AML-193 (cell line): ENCODE measurements at regions not wholly inside any gene's neighbourhood (a gene's known extent, or its start where the extent isn't known, plus 50 kb on each side); places are given as distances from the start of the nearest gene placed in this dataset.

ENCODE experiments used
- DNase-seq, 2 experiments: peaks; one replicate each; lab custom pipeline; 2025; lab: John Stamatoyannopoulos, UW

DNA sequence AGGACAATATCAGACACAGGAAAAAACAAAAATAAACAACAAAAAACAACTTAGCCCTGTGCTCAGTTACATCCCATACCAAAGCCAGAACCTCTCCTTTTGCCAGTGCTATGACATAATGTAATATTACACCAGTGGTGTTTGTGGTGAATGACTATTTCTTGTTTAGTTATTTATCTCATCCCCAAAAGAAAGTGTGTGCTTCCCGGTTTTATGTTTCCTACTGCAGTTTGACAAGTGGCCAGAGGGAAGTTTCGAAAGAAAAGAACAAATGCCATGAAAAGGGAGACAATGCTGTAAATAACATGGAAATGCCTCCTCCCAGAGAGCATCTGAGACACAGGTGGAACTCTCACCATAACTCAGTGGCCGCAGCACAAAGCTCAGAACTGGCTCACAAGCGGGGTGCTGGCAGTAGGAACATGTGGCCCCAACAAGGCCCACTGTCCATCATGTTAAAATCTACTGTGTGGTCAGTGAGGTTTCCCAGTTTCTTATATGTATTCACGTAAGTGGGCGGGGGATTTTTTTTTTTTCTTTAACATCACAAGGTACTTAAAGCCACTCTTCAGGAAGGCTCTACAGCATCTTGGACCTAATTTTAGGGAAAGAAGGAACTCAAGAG is 158.2 kb downstream of the BARHL2 start:
- no peak for DNase-seq

DNA sequence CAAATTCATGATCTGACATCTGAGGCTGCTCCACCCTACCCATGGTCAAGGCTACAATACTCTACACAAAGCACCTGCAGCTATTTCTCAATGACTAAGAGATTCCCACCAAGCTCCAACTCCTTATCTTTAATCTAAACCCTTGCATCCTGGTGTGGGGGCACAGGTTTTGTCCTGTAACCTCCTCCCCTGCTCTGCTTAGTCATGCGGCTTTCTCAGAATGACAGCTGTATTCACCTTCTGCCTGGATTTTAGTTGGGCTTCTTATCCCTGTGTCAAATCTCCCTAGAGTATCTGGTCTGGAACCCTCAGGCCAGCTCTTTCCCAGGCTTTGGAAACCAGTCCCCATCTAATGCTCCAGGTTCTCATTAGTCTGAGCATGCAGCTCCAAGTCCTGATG is 159.0 kb downstream of the BARHL2 start:
- no peak for DNase-seq

DNA sequence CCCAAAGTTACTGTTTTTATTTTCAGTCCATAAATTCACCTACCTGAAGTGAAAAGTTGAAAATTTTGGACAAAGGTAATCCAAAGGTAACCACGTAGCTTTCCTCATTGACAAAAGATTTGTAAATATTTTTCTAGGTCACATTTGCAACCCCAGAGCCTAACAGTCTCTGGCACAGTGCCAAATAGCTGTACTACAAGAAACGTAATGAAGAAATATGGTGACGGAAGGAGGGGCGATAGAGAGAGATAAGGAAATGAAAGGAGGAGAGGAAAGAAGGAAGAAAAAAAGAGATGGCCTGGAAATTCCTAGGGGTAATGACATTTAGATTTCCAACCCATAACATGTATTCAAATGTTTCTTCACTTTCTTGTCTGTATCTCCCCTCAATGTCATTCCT is 159.4 kb downstream of the BARHL2 start:
- DNase-seq: no peak

DNA sequence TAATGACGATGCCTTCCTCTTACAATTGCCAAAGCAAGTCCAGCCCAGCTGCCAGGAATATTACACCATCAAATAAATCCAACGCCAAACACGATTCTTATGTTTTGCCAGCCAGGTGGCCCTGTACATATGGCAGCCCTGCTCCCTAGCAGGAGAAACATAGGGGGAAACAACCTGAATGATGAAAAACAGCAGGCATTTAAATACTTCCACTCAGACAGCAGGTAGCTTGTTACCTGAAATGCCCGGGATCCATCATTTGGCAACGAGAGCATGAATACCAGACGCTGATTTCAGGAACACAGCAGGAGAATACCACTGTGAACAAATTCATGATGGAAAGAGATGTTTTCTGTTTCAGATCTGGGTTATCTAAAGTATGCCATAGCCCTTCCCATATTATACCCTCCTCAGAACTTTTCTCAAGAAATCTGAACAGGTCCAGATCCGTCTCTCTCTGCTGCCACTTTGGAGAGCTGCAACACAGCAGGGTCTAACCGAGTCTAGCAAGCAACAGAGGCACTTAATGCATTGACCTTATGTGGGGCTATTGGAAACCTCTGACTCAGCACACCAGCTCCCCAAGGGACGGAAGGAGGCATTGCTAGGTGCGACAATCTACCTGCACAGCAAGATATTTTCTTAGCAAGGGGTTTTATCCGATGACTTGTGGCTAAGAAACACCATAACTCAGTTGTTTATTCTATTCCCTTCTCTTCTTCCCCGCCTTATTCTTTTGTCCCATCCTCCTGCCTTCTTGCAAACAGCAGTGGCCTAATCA is 166.3 kb downstream of the BARHL2 start:
- no peak for DNase-seq

DNA sequence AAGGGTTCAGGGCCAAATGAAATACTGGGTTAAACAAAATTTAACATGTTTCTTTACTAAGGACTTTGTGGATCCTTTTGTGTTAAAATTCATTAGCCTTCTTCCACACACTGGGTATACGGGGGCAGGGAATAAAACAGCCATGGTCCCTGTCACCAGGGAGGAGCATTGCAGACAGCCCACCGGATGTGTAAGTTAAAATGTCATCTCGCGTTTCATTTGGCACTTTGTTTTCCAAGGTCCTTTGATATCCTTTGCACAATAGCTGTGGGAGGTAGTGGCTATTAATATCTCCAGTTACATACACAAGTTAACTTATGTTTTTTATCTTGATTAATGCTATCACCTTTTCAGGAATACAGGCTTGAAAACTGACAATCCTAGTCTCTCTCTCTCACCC is 172.7 kb downstream of the BARHL2 start:
- no peak for DNase-seq

DNA sequence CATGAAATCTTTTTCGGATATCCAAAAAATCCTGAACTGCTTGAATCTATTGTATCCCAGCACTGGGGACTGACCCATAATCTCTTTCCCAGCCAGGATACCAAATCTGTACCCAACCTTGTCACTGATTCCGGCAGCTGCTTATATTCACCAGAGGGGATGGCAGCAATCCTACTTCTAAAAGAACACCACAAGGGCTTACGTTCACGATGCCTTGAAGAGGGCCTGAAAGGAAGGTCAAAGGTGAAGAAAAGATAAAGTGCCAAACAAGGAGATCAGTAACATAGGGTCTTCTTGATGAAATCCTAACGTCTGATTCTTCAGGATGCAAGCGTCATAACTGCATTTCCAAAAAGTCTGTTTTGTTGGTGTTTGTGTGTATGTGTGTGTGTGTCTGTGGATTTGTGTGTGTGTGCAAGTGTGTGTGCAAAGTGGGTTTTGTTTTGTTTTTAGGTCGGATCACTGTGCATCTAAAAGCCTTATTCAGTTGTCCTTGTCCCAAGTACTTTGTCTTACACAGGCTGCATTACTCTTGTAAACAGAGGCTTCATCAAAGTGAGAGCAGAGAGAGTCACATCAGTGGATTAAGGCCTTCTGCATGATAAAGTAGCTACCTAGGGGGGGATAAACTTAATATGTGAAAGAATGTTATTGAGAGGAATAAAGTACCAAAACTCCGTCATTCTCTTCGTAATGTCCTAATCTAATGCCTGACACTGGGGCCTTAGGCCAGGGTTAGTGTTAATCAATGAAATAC is 179.3 kb downstream of the BARHL2 start:
- DNase-seq: no peak

DNA sequence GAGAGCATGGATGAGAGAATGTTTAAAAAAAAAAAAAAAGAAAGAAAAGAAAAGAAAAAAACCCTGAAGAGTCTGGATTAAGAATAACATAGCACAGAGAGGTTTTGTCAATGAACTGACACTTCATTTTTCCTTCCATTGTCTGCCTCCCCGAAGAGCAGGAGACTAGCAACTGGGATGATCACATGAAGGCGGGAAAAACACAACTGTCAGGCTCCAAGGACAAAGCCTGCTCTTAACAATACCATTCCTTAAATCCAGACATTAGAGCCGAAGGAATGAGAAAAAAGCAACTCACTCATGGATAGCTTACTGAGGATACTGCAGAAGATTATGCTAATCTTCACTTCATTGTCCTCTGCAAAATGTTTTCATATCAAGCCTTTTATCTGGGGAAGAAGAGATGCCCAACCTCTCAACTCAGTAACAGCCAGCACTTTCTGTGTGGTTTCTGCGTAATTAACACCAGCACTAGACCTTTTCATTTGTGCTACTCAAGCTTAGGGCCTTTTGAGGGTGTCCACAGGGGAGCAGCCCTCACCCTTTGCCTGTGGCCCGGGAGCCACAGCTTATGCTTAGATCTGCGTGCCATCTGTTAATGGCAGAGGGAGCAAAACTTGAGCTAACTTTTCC is 182.3 kb downstream of the BARHL2 start:
- DNase-seq: no peak

DNA sequence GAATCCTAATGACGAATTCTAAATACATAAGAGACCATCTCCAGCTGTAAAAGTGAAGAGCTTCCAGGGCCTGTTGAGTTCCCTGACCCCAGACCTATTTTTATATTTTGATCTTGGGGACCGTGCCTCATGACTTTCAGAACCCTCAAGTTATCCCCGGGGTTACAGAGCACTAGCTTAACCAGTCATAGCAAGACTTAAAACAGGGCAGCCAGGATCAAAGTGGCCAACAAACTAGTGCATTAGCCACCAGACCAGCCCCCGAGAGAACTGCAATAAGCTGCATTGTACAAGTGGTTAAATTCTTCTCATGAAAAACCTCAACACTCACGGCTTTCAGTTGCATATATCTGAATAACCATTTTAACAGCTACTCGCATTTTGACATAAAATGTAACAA is 183.0 kb downstream of the BARHL2 start:
- DNase-seq: no peak

DNA sequence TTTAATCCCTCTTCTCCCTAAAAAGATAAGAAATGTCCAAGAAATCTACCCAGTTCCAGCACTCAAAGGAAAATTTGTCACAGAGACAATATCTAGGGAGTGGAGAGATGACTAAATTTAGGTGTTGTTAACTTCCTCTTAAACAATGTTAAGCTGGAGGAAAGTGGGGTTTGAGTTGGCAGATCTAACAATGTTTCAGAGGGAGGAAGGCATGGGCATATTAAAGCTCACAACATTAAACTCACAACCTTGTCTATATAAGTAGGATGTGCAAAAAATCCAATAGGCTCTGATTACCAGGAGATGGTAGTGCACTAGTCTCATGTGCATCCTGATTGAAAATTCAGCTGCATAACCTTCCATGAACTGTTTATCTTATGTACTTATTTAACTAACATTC is 190.1 kb downstream of the BARHL2 start:
- no peak for DNase-seq

DNA sequence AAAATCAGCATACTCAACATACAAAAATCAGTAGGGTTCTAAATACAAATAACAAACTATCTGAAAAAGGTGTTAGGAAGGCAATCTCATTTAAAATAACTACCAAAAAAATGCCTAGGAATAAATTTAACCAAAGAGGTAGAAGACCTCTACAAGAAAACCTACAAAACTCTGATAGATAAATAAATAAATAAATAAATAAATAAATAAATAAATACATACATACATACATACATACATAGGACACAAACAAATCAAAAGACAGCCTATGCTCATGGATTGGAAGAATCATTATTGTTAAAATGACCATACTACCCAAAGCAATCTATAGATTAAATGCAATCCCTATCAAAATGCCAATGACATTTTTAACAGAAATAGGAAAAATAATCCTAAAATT is 194.7 kb downstream of the BARHL2 start:
- DNase-seq: no peak

DNA sequence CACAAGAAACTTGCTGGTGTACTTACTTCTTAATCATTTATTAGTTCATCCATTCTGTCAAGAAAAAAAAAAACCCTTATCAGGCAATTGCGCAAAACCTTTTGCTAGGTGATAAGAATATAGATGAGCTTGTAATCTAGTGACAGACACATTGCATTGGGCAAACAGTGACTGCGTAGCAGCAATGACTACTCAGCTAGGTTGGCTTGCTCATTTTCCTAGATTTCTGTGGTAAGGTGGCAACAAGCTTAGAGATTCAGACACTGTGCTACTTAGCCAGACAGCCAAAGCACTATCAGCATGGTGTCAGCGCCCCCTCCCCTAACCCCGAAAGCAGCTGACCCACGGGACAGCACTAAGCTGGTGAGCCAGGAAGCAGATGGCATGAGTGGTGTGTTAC is 203.1 kb downstream of the BARHL2 start:
- no peak for DNase-seq

DNA sequence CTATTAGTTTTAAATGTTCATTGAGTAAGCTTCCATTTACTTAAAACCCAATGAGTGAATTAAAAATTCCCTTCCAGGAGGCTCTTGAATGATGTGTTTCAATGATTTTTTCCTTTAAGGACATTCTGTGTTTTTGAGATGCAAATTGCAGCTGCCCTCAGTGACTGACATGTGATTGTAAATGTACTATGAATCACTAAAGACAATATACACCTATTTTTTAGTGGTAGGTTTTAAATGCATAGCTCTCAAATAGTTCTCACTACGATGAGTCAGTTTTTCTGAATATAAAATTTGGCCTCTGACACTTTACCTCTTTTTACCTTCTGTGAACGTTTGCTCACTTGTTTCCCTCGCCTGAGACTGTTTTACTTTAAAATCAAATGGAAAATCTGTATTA is 204.7 kb downstream of the BARHL2 start:
- no peak for DNase-seq

DNA sequence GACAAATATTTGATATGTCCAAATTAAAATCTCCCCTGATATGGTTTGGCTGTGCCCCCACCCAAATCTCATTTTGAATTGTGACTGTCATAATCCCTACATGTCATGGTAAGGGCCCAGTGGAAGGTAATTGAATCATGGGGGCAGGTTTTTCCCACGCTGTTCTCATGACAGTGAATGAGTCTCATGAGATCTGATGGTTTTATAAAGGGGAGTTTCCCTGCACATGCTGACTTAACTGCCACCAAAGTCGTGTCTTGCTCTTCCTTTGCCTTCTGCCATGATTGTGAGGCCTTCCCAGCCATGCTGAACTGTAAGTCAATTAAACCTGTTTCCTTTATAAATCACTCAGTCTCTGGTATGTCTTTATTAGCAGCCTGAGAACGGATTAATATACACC is 207.0 kb downstream of the BARHL2 start:
- DNase-seq: no peak

DNA sequence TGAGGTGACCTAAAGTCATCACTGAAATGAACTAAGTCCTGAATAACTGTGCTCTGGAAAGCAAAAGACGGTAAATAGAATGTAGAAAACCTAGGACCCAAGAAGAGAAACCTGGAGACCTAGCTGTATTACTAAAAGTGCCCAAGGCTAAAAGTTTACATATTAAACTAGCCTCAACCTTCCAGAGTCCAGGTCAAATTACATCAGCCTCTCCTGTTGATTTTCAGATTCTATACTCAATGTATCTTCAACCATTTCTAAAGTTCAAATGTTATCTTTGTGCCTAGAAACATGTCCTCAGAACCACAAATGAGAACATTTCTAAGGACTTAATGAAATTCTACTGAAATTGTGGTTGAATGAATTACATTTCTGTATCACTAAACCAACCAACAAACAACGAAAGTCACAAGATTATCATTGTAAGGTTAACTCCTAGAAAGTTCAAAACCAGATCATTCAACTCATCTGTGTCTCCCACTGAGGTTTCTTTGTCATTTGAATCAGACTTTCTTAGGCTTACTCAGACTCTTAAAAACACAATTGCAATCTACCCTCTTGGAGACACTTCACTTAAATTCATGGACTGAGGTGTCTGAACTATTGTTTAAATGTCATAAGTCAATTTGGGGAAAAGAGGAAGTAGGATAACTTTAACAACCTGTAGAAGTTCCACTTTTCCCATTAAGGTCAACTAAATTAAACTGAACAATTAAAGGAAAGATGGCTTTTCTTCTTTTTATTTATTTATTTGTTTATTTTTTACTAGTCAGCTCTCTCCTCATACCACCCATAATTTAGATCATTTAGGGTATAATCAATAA is 207.7 kb downstream of the BARHL2 start:
- DNase-seq: no peak

DNA sequence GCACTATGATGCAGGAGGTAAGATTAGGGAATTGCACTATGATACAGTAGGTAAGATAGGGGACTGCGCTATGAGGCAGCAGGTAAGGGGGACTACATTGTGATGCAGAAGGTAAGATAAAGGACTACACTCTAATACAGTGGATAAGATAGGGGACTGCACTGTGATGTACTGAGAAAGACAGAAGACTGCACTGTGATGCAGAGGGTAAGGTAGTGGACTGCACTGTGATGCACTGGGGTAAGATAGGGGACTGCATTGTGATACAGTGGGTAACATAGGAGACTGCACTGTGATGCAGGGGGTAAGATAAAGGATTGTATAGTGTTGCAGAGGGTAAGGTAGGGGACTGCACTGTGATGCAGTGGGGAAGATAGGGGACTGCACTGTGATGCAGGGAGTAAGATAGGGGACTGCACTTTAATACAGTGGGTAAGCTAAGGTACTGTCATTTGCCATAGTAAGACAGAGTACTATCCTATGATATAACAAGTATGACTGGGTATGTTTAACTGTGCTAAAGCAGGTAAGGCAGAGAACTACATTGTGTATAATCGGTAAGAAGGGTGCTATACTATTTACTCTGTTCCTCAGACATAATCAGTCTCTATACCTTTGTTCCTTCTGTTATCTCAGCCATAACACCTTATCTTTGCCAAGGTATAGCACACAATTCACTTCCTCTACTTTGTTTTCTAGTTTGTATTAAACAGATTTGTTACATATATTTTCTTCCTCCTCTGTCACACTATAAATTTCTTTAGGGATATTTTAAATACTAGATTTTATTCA is 208.5 kb downstream of the BARHL2 start:
- no peak for DNase-seq

DNA sequence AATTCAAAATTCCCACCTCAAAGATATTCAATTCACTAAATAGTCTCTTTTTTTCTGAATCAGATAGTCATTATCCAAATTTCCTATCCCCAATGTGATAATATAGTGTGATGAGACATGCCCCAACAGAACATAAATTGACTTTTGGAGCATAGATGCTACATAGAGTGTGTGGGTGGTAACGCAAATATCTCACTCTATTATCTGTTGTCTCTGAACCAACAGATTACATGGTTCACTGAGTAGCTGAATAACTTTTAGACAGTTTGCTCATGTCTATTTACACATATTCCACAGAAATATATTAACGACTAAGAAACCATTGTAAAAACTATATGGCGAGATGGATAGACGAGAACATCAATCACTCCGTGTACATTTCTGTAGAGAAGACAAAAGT is 209.9 kb downstream of the BARHL2 start:
- no peak for DNase-seq

DNA sequence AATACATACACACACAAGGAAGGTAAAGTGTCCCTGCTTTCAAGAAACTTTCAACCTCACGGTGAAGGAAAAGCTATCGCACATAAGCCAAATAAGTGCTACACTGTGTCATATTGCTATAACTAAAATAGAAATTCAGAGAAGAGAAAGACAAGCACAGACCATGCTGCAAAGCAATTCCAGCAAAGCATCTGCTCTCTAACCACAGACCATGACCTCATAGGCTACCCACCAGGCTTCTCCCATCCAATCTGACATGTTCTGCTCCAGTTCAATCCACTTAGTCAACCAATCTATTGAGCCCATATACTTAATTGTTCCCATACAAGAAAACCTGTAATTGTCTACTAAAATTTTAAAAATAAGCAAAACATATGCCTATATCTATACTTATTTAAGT is 211.3 kb downstream of the BARHL2 start:
- DNase-seq: no peak

DNA sequence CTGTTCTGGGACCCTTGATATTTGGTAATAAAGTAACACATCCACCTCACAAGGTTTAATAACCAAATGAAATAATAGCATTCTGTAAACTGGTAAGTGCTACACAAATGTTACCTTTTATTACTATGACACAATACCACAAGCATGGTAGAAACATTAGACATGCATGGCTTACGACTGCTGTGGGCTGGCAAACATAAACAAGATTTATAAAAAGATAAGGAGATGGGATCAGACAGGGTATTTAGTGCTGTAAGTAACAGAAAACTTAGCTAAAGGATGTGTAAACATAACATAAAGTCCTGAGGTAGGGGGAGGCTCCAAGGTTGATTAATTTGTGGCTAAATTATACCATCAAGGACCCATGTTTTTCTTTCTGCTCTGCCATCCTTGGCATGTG is 212.6 kb downstream of the BARHL2 start:
- DNase-seq: no peak

DNA sequence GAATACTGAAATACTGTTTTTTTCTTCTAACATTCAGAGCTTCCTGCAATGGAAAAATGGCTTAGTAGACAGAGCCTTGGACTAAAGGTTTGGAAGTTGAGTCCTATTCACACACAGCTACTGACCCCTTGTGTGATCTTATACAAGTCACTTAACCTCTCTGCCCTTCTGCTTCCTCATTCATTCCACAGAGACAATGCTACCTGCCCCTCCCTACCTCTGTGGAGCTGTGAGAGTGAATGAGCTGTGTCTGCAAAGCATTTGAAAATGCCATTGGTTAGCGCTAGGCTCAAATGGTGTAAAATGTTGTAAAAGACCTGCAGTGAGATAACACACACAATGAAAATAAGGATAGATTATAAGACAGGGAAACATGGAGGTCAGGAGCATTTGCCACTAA is 214.4 kb downstream of the BARHL2 start:
- DNase-seq: no peak

DNA sequence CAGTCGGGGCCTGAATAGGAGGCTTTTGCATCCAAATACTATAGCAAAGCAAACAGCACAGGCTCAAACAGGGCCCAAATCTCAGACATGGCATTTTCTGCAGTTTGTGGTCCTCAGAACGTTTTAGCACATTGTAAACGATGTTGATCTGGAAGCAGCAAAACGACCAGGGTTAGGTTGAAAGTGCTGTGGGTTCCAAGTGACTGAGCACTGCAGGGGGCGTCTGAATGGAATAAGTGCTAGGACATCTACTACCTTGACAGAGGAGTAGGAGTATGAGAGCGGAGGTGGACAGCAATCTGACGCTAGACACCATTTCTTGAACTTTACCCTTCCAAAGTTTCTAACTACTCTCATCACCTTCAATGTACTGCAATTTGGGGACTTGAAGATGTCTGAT is 214.9 kb downstream of the BARHL2 start:
- DNase-seq: no peak

DNA sequence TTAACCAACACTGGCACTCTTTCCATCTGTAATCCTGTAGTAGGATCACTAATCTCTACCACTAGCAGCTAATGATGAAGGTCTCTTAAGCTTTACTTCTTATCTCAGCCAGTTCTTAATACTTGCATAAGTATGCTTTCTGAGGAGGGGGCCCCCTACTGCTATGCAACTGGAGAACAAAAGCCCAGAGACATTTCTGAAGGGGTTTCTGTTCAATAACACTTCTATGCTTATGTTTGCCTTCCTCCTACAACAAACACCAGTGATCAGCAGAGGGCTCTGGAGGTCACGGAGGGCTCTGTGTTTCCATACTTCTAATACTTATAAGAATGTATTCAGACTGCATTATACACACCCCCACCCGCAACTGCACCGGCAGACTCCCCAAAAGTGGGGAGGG is 215.8 kb downstream of the BARHL2 start:
- no peak for DNase-seq
